Adrenal gland (tissue), 9 donors: ENCODE measurements at regions not wholly inside any gene's neighbourhood (a gene's known extent, or its start where the extent isn't known, plus 50 kb on each side); places are given as distances from the start of the nearest gene placed in this dataset.
A peak's percentile ranks its signal among the peaks of the same experiment; 100 is the strongest.

Source experiments
- DNase-seq, 7 donors: peaks; one replicate each; pipeline ENCODE4 v3.0.0-alpha.2; 2019 to 2020
- H3K27ac ChIP-seq, 5 donors: fragments of 200-600 bp; sonication (generic) in 4 of 5; 1 replicate in 3 of 5; 2 replicates in 2 of 5; pipeline versions ENCODE4 v1.5.1 to v1.8.0; 2016 to 2020; ENCODE audit warnings: mild to moderate bottlenecking in 1 of 5
- H3K27me3 ChIP-seq: fragments of 200-600 bp; 2 replicates; pipeline ENCODE4 v1.8.0; 2021
- H3K36me3 ChIP-seq, 2 donors: fragments of 200-600 bp; replicated peaks in 1 of 2; 1 replicate in 1 of 2; 2 replicates in 1 of 2; pipeline versions ENCODE4 v1.5.1 to v1.8.0; 2018 to 2022
- H3K4me1 ChIP-seq, 2 donors: fragments of 200-600 bp; replicated peaks in 1 of 2; 1 replicate in 1 of 2; 2 replicates in 1 of 2; pipeline versions ENCODE4 v1.5.1 to v1.8.0; 2018 to 2021
- H3K4me3 ChIP-seq, 4 donors: fragments of 200-600 bp; sonication (generic) in 3 of 4; one replicate each; pipeline ENCODE4 v1.5.1; 2016 to 2018
- H3K9me3 ChIP-seq, 3 donors: fragments of 200-600 bp; sonication (generic) in 1 of 3; replicated peaks in 1 of 3; 1 replicate in 2 of 3; 2 replicates in 1 of 3; pipeline versions ENCODE4 v1.5.1 to v1.8.0; 2016 to 2021
- CTCF ChIP-seq, 6 experiments: fragments of 450-650 bp in 4 of 6; fragments of 200-600 bp in 2 of 6; sonication (generic) in 1 of 6; IDR thresholded peaks; 1 replicate in 5 of 6; 2 replicates in 1 of 6; pipeline versions ENCODE4 v1.5.1 to v1.8.0; 2016 to 2021; ENCODE audit warnings: antibody characterized with exemption in 6 of 6, mild to moderate bottlenecking in 2 of 6, moderate library complexity in 1 of 6
- POLR2A ChIP-seq, 2 donors: fragments of 450-650 bp; IDR thresholded peaks; one replicate each; pipeline ENCODE4 v1.6.1; 2017; ENCODE audit warnings: antibody characterized with exemption in 2 of 2, mild to moderate bottlenecking in 2 of 2, moderate library complexity in 1 of 2
- WGBS, 4 donors: extraction: QIAGEN DNeasy Blood & Tissue Kit in 2 of 4; methylation state at CpG; one replicate each; pipeline versions ENCODE4 v1.1.5 to v1.1.7; 2013 to 2017; 5-methylcytosine and 5-hydroxymethylcytosine counted together
- intact Hi-C, 2 donors: fragments of 100-400 bp; cut with DNase I; formaldehyde crosslinking; loops; one replicate each; pipeline versions ENCODE4 v1.14.1 to v1.15.0; 2022 to 2023
- donor health status: healthy with polysubstance abuse.
- donor health status: Bipolar disorder and iron deficiency.
- donor health status: DM: yes; HTN: yes; CAD: no.
- donor health status: DM: no; HTN: no; CAD: no.
- donor health status: DM: no; HTN: no; CAD: no.

DNA sequence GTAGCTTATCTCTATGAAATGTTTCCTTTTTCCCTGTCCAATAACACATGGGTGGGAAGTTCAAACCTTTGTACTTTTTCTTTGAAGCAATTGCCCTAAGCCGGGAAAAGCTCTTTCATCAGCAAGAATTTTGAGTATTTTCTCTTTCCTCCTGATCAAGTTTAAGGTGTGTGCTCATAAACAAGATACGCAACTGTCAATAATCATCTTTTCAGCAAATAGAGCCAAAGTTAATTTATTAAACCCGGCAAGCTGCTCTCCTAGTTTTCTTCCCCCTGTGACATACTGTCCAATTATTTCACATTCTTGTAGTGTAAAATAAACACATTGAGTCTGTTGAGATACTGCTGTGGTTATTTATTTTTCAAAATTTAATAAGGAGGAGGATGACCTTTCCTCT lies 194.4 kb downstream of the EDN1 start:
- no peaks in the 10 kb centered on the region for H3K27me3 ChIP-seq
- TF ChIP-seq CTCF (IDR thresholded peaks at IDR 0.05) (no peak), POLR2A (IDR thresholded peaks at IDR 0.05) (no peak)
- intact Hi-C loops = no loop called here
- no peak overlapping the region for H3K4me3 ChIP-seq
- no peaks in the 10 kb centered on the region for H3K9me3 ChIP-seq
- no peaks in the 10 kb centered on the region for H3K36me3 ChIP-seq
- no peak overlapping the region for H3K27ac ChIP-seq
- 67 to 71% (median 68%) methylated on average over 3 of the region's 3 CpGs for WGBS, 4 donors
- peaks cover 0 to 18% of the 10 kb centered on the region in 2 donors for H3K4me1 ChIP-seq
- no peak for DNase-seq

- 71 to 74% (median 73%) methylated on average over 8 of the region's 8 CpGs for WGBS, 4 donors
- no peak for DNase-seq
- peaks cover 1 to 26% of the 10 kb centered on the region in 2 donors for H3K4me1 ChIP-seq
These were observed 195.1 kb downstream of the EDN1 start for GRCh38 chr6:12485226-12485764.

GRCh38 chr6:12485837-12486236 lies 195.7 kb downstream of the EDN1 start:
- no peak overlapping the region for H3K4me3 ChIP-seq
- H3K4me1 ChIP-seq = peaks cover 5 to 31% of the 10 kb centered on the region in 2 donors
- no peaks in the 10 kb centered on the region for H3K9me3 ChIP-seq
- no peaks in the 10 kb centered on the region for H3K36me3 ChIP-seq
- no peaks in the 10 kb centered on the region for H3K27me3 ChIP-seq
- WGBS, 4 donors = 77 to 90% (median 87%) methylated on average over 3 of the region's 3 CpGs
- intact Hi-C loops = no loop called here
- no peak for DNase-seq
- no peak overlapping the region for H3K27ac ChIP-seq
- no peak for TF ChIP-seq CTCF (IDR thresholded peaks at IDR 0.05)
- no peak for TF ChIP-seq POLR2A (IDR thresholded peaks at IDR 0.05)

More at GRCh38 chr6:12485226-12485764, 195.1 kb downstream of the EDN1 start:
- TF ChIP-seq POLR2A (IDR thresholded peaks at IDR 0.05) = no peak
- TF ChIP-seq CTCF (IDR thresholded peaks at IDR 0.05) = no peak
- intact Hi-C loops = no loop called here
- H3K27me3 ChIP-seq = no peaks in the 10 kb centered on the region
- H3K36me3 ChIP-seq = no peaks in the 10 kb centered on the region
- no peak overlapping the region for H3K27ac ChIP-seq
- H3K9me3 ChIP-seq = no peaks in the 10 kb centered on the region
- H3K4me3 ChIP-seq = no peak overlapping the region

DNA sequence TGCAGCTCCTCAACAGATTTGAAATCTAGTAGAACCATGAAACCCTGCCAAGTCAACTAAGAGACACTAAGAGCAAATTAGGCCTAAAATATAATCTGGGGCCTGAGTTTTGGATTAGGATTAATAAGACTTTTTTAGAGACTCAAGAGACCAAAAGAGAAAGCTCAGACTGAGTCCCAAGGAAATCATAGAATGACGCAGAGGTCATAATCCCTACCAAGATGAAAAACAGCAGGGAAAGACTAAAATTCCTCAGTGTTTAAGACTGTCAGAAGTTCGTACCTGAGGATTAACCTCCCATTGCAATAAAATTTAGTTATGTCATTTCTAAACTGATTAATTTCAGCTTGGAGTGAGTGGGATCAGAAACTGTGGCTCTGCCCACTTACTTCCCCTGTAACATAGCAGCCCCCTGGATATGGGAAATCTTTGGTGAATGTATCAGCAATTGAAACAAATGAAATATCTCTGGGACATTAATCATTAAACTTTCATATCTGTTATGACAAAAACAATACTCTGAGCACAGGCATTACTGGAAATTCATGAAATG lies 200.3 kb downstream of the EDN1 start:
- Histone ChIP-seq H3K4me3 (no peak overlapping the region), H3K4me1 (peaks cover 12 to 30% of the 10 kb centered on the region in 2 donors), H3K9me3 (no peaks in the 10 kb centered on the region), H3K27ac (peak overlapping the region; percentile 49 to 81 (median 67)), H3K36me3 (no peaks in the 10 kb centered on the region), H3K27me3 (no peaks in the 10 kb centered on the region)
- WGBS, 4 donors = 66 to 77% (median 71%) methylated on average over 2 of the region's 2 CpGs
- intact Hi-C loops = loop anchor here in 1 of 2 donors (10.0 kb wide), 1 partner anchor 114 kb away; no protein-coding TSS in a partner anchor
- DNase-seq = no peak
- TF ChIP-seq POLR2A (IDR thresholded peaks at IDR 0.05) = no peak
- TF ChIP-seq CTCF (IDR thresholded peaks at IDR 0.05) = no peak
